Chondrocyte (in vitro differentiated cells): ENCODE measurements at regions not wholly inside any gene's neighbourhood (a gene's known extent, or its start where the extent isn't known, plus 50 kb on each side); places are given as distances from the start of the nearest gene placed in this dataset.

Experiments used
- DNase-seq: peaks from one replicate; pipeline ENCODE4 v3.0.0; 2021; ENCODE audit warnings: mixed read lengths, low spot score
- H3K27ac Mint-ChIP-seq: one replicate; pipeline ENCODE4 v1.8.0; 2021; ENCODE audit warnings: mild to moderate bottlenecking, moderate library complexity, mixed read lengths; ENCODE audit not compliant: unreplicated experiment
- H3K27me3 Mint-ChIP-seq: 2 replicates; pipeline ENCODE4 v1.8.0; 2021; ENCODE audit warnings: low read depth, mixed read lengths
- H3K36me3 Mint-ChIP-seq: 2 replicates; pipeline ENCODE4 v1.8.0; 2021; ENCODE audit warnings: low read depth, mixed read lengths
- H3K4me1 Mint-ChIP-seq: 2 replicates; pipeline ENCODE4 v1.8.0; 2021; ENCODE audit warnings: low read depth, mild to moderate bottlenecking, mixed read lengths
- H3K4me3 Mint-ChIP-seq: one replicate; pipeline ENCODE4 v1.8.0; 2021; ENCODE audit warnings: mild to moderate bottlenecking, moderate library complexity, mixed read lengths; ENCODE audit not compliant: unreplicated experiment
- H3K9me3 Mint-ChIP-seq: 2 replicates; pipeline ENCODE4 v1.8.0; 2021; ENCODE audit warnings: low read depth, mixed read lengths
- TF ChIP-seq, protein P1 (sequence below): fragments of 200-600 bp; sonication (generic); IDR thresholded peaks from 2 replicates; pipeline ENCODE4 v1.5.0; 2021; ENCODE audit warnings: antibody characterized with exemption, mild to moderate bottlenecking, moderate library complexity

DNA sequence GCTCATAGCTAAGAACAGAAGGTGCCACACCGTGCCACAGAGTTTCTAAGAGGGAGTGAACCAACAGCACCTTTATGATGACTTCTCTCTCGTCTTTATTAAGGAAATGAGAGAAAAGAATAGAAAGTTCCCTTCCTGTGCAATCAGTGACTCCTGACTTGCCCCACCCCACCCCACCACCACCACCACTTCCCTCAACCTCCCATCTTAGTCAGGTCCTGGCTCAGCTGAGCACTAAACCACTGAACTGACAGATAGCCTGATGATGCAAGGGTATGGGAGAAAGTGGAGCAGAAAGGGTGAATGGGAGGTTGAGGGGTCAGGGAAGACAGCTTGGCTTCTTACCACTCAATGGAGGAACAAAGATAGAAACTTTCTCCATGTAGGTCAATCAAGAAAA is 75.2 kb upstream of the RMDN2 start:
- H3K4me3 Mint-ChIP-seq = no peak overlapping the region

DNA sequence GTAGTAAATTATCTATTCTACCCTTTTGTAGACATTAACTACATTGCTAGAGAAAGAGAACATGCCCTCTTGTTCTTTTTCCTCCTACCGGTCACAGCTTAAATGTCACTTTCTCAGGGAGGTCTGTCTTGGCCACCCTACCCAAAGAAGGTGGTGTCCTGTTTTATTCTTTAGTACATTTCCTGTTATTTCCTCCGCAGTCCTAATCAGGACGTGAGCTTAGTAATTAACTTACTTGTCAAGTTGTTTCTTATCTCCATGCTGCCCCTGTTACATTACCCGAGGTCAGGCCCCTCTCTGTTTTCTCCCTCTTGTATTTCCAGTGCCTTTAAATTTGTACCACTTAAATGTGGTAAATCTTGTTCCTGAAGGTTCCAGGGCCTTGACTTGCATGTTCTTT is 73.7 kb upstream of the RMDN2 start:
- Mint-ChIP-seq H3K9me3 (no peaks in the 10 kb centered on the region), H3K36me3 (no peaks in the 10 kb centered on the region), H3K4me1 (peaks cover 30% of the 10 kb centered on the region), H3K4me3 (no peak overlapping the region), H3K27me3 (no peaks in the 10 kb centered on the region), H3K27ac (peak overlapping the region; percentile 18)
- TF ChIP-seq, protein P1, sequence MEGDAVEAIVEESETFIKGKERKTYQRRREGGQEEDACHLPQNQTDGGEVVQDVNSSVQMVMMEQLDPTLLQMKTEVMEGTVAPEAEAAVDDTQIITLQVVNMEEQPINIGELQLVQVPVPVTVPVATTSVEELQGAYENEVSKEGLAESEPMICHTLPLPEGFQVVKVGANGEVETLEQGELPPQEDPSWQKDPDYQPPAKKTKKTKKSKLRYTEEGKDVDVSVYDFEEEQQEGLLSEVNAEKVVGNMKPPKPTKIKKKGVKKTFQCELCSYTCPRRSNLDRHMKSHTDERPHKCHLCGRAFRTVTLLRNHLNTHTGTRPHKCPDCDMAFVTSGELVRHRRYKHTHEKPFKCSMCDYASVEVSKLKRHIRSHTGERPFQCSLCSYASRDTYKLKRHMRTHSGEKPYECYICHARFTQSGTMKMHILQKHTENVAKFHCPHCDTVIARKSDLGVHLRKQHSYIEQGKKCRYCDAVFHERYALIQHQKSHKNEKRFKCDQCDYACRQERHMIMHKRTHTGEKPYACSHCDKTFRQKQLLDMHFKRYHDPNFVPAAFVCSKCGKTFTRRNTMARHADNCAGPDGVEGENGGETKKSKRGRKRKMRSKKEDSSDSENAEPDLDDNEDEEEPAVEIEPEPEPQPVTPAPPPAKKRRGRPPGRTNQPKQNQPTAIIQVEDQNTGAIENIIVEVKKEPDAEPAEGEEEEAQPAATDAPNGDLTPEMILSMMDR = no peak
- no peak for DNase-seq

More for the DNA sequence above, 75.2 kb upstream of the RMDN2 start:
- Mint-ChIP-seq H3K36me3 (no peaks in the 10 kb centered on the region), H3K9me3 (peaks cover 3% of the 10 kb centered on the region), H3K4me1 (peaks cover 15% of the 10 kb centered on the region), H3K27ac (no peak overlapping the region), H3K27me3 (no peaks in the 10 kb centered on the region)
- TF ChIP-seq, protein P1 = no peak
- no peak for DNase-seq

DNA sequence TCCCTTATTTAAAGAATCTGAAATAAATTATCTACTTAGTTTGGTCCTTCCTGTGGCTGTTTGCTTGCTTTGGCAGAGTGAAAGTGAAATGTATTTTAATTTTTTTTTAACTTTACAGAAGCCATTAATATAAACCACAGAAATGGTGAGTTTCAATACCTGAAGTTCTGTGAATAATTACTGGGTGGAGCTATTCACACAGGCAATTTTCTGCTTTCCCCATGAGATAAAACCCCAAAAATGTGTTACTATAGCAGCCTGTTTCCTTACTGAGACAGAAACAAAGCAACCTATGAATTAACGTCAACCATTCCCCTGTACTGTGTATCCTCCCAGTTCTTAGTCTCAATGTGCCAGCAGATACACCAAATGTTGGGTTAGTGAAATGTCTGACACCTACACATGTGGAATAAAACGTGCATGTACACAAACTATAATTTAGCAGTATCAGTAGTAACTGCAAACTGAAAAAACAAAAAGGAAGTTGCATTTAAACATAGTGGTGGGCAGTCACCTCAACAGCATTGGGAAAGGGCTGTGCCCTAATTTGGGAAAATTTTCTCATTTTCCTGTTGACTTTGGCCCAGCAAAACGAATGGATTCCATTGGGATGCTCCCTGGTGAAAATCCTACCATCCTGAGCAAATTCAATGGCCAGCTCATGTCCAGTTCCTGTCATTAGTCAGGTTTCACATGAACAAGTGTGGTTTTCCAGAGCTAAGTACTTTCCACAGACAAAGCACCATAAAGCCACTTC is 73.1 kb upstream of the RMDN2 start:
- Mint-ChIP-seq H3K27ac (peak overlapping the region; percentile 18), H3K9me3 (no peaks in the 10 kb centered on the region), H3K4me3 (no peak overlapping the region), H3K4me1 (peaks cover 34% of the 10 kb centered on the region), H3K36me3 (no peaks in the 10 kb centered on the region), H3K27me3 (no peaks in the 10 kb centered on the region)
- TF ChIP-seq, protein P1 = no peak
- DNase-seq = no peak

DNA sequence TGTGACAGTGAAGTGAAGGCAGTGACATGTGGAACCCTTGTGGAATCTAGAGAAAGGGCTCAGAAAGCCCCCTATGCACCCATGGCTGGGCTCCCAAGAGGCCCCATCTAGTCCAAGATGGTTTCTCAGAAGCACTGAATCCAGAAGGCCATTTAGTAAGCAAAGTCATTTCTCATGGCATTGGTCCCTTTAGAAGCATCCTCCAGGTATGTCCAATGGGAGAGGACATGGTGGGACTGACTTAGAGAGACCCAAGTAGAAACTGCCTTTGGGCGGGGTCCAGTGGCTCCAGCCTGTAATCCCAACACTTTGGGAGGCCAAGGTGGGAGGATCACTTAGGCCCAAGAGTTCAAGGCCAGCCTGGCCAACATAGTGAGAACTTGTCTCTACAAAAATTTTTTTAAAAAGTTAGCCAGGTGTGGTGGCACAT is 72.5 kb upstream of the RMDN2 start:
- H3K4me1 Mint-ChIP-seq = peaks cover 38% of the 10 kb centered on the region

DNA sequence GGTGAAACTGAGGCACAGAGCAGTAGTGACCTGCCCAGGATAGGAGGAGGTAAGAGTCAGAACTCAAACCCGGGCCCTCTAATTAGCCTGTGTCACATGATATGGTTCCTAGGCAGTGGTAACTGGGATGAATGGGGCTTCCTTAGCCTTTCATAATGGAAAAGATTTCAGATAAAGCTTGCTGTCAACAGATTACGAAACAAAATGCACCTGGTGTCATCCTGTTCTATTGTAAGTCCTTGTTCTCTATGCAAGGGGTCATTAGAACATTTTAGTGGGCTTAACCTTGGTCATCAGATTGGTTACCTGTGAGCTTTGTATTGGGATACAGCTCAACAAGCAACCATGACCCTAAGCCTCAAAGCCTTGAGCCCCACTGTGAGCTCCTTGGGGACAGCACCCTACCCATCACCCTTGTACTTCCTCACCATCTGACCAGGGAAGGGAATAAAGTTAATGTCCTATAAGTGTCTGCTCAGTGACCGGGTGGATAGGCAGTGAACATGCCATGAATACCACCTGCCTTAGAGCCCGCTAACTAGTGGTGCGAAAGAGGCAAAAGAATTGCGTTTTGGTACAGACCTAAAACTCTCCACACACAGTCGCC is 70.3 kb upstream of the RMDN2 start:
- Mint-ChIP-seq H3K4me1 (peaks cover 58% of the 10 kb centered on the region), H3K27me3 (no peaks in the 10 kb centered on the region), H3K36me3 (no peaks in the 10 kb centered on the region), H3K27ac (no peak overlapping the region), H3K4me3 (no peak overlapping the region), H3K9me3 (peaks cover 3% of the 10 kb centered on the region)
- TF ChIP-seq, protein P1 = no peak
- no peak for DNase-seq

More for the DNA sequence above, 72.5 kb upstream of the RMDN2 start:
- H3K9me3 Mint-ChIP-seq = no peaks in the 10 kb centered on the region
- no peaks in the 10 kb centered on the region for H3K27me3 Mint-ChIP-seq
- no peaks in the 10 kb centered on the region for H3K36me3 Mint-ChIP-seq
- TF ChIP-seq, protein P1 = no peak
- H3K27ac Mint-ChIP-seq = no peak overlapping the region
- no peak overlapping the region for H3K4me3 Mint-ChIP-seq
- DNase-seq = no peak
